ENCODE measurements at regions not wholly inside any gene's neighbourhood (a gene's known extent, or its start where the extent isn't known, plus 50 kb on each side); places are given as distances from the start of the nearest gene placed in this dataset.
"Not testable (repeated sequence)": the region's sequence is repeated elsewhere in the genome, so short reads cannot be mapped to it uniquely, and the experiment has no call there.

DNA sequence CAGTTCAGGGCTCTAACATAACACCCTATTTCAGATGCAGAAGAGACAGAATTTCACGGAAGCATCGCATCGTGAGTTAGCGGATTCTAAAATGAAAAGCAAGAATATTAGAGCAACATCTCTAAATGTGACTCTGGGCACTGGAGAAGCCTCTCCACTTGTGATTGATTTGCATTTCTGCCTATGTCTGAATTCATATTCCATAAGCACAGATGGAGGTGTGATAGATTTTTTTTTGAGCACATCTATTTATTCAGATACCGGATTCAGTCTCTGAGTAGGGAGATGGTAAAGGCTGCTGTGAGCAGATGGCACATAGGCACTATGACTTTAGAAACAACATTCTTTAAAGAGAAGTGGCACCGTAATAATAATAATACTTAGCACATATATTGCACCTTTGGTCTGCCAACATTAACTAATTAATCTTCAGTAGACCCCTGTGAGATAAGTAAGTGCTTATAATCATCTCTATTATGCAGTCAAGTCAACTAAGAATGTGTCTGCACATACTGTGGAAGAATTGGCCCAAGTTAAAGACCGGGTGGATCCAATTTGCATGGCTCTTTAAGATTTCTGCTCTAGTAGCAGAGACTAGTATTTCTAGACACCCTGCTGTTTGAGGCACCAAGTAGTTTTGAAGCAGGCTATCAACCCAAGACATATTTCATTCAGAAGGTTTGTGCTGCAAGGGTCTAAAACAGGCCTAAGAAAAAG lies 685.0 kb downstream of the CETN3 start:
- no peak for DNase-seq (ENCODE audit: low spot score)

DNA sequence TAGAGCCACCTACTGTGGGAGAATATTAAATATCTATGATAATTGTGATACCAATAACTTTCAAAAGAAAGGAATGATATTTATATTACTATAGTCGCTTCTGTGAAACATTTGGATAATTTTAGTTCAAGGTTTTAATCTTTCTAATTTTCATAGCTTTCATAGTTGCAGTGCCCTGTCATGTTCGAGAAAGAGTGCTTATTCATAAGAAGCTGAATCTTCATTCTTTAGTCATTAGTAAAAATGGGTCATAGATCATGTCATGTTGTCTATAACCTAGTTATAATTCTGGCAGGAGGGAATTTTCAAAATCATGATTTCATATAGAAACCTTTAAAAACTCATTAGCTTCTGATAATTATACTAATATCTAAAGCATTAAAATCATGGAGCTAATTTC lies 685.6 kb downstream of the CETN3 start:
- DNase-seq (ENCODE audit: low spot score): no peak

DNA sequence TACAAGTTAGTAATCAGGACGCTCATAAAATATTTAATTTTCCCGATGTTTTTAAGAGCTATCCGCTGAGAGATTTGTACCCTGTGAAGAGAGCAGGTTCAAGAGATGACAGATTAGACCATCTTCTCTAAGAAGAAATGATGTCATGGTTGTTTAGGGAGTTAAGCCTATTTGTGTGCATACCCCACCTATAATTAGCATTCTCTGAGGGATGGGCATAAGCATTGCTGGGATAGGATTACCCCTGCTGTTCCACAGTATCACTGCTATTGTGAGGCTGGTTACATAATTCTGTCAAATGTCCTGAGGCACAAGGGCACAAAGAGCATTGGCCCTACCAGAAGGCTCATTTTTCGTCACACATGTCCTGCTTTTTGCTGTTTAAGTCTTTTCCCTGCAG lies 687.0 kb downstream of the CETN3 start:
- no peak for DNase-seq (ENCODE audit: low spot score)

DNA sequence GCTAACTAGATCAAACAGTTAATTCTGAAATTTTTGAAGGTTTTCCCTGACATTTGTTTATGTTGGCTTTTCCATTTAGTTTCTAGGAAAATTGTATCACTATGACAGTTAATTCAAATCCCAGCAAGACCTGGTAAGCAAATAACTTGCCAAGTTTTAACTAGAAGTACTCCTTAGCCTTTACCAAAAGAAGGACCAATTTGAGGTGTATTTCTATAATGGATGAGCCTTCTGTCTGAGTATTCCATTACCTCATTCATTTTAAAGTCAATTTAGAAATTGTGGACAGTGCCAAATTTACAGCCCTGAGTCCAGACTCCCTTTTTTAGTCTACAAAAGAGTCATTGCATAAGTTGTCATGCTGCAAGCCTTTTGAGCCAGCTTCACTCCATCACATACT lies 687.6 kb downstream of the CETN3 start:
- no peak for DNase-seq (ENCODE audit: low spot score)

DNA sequence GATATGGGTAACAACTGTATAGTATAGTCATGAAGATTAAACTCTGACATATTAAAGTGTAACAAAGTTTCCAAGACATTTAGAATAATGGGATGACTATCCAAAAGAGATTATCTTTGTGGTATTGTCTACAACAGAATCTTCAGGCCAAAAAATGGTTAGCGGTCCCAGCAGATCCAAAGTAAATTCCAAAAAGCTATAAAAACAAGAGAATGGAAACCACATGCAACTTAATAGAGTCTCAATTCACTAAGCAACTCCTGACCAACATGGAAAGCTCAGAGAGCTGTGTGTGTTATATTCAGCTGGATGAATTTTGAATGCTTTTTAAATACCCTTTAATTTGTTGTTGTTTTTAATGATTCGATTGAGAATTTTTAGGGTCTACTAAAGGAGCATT lies 688.2 kb downstream of the CETN3 start:
- DNase-seq (ENCODE audit: low spot score): no peak

DNA sequence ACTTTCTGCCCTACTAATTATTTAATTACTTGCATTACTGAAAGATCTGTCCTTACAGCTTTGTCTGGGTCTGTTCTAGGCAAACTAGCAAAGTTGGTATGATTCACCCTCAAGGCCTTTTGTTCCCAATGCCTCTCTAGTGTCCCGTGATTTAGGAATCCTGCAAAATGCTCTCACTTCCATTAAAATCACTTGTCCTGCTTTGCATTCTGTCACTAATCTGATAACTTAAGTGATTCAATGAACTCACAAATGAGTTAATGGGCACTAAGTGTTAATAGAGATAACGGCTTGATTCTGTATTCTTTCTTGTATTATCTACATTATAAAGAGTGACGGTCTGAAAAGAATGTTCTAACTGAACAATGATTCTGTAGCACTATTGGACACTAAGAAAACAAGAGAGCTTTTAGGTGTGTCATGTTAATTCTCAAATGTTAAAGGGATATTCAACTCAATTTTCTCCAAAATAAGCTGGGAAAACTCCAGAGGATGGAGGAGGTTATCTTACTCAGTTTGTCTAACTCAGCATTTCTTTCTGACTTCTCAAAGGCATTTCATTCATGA lies 697.3 kb downstream of the CETN3 start:
- DNase-seq (ENCODE audit: low spot score): no peak

DNA sequence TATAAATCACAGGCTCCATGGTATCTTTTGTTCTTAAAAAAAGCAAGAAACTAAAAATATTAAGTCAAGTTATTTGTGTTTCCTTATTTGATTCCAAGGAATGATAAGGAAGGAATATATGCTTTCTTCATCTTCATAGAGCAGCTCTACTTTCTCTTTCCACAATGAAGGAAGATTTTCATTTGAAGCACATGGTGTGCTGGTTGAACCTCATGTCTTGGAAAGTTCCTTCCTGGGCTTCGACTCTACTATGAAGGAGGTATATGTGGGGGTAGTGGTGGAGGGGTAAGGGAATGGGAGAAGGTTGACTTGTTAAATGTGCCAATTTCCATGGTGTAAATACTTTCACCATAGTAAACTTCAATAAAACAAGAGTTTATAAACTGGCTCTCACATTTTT lies 698.0 kb downstream of the CETN3 start:
- no peak for DNase-seq (ENCODE audit: low spot score)

DNA sequence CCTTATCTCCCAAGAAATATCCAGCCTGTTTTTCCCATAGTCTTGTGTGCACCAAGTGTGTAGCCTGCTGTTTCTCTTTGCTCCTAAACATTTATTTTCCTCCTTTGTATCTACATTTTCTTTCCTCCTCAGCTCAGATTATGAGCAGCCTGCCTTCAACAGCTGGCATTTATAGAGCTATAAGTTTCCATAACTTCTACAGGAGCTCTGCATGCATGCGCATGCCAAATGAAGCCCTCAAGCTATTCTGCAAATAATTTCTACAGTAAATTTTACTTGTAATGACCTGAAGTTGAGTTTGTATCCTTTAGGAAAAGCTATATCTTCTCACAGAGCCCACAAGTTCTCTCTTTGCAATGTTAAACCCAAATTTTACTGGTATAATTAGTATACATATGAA lies 699.5 kb downstream of the CETN3 start:
- no peak for DNase-seq (ENCODE audit: low spot score)

DNA sequence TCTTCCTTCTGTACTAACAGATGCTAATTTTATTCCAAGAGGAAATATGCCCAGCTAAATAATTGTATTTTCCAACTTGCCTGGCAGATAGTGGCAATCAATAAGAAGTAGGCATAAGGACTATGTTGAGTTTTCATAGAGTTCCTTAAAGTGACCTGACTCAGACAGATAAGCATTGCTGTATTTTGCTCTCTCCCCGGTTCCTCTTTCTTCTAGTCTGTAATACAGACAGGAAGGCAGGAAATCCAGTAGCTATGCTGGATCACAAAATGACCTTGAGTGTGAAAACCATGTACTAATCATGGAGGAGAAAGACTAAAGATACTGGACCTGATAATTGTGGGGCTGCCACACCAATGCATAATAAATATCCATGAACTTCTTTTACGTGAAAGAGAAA lies 701.7 kb downstream of the CETN3 start:
- DNase-seq (ENCODE audit: low spot score): no peak

DNA sequence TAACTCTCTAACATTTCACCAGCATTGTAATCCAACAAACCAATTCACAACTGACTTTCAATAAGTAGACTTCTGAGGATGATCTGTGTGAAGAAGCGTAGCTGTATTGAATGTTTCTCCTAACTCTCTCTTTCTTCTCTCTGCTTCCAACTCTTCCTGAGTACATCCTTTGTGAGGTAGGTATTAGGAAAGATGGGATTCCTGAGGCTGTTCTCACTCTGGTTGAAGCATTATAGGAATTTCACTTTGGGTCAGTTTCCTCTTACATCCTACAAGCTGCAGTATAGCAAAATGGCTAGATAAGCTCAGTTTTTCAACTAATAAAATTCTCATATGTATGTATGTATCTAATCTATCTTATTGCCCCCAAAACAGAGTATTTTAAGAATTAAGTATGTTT lies 702.8 kb downstream of the CETN3 start:
- no peak for DNase-seq (ENCODE audit: low spot score)

DNA sequence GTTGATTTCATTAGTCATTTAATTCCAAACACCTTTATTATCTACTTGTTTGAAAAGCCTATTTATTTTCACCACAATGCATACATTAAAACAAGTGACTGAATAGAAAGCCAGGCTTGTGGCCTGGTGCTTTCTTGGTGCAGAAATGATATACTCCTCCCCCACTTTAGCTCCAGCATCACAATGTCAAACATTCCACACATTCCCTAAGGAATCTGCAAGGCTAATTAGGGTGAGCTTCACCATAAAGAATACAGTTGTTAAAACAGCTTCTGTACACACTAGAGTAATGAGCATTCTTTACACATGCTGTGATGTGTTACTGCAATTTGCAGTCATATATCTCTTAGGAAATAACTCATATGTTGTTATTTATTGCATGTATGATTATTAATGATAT lies 705.7 kb downstream of the CETN3 start:
- DNase-seq (ENCODE audit: low spot score): no peak

DNA sequence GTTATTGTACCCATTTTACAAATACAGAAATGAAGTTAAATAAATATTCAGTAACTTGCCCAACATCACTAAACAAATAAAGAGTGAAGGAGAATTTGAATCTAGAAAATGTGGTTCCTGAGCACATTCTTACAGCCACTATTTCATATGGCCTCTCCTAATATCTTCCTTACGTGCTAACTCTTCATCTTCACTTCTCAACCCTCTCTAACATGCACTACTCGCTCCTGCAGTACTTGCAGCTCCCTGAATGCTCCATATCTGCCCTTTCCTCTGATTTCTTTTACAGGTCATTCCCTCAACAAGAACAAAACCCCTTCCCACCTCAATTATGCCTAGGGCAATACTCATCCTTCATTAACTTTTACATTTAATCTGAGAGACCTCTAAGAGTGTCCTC lies 711.5 kb downstream of the CETN3 start:
- no peak for DNase-seq (ENCODE audit: low spot score)

DNA sequence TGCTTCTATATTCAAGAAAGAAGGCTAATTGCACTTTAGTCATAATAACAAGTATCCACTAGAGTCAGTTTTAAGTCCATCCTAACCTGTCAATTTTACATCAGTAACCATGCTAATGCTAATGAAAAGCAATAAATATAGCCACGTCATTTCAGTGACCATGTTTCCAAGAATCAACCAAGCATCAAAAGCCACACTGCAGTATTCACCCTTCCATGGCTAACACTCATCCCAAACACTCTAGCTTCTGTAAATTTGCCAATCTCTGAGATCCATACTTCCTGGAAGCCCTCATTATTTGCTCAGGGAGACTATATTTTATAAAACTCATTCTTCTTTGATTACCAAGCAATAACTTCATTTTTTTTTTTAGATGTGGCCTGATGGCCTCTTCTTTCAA lies 712.0 kb downstream of the CETN3 start:
- no peak for DNase-seq (ENCODE audit: low spot score)

DNA sequence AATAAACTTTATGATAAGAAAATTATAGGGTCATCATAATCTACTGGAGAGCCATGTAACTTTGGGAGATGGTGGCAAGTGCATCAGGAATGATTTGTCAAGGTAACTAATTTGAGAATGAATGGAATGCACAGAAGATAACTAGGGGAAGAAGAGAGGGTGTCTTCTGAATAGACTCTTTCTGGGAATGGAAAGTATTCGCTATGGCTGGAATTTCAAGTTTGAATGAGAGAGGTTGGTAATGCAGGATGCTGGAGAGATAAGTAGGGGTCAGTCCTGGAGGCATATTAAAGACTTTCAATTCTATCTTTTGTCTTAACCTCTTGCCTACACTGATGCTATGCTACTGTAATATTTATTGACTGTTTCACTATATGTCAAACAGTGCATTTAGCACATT lies 714.2 kb downstream of the CETN3 start:
- no peak for DNase-seq (ENCODE audit: low spot score)

DNA sequence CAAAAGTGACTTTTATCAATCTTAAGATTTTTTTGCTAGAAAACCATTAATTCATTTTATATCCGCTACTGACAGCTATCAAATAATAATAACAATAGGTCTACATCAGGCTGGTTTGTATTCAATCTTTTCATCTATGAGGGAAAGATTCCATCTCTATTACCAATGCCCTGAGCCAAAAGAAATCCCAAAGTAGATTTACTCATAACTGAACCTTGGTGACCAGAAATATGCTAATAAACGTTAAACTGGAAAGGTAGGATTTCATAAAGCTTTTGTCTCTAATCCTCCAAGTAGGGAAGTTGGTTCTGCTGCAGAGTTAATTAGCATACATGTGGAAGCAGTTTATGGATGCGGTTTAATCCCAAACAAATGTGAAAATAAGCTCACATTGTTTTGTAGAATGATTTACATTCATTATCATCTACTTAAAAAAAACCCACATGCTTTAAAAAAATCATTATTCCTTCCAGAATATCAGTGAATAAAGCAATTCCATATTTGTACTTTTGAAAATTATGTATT lies 715.5 kb downstream of the CETN3 start:
- no peak for DNase-seq (ENCODE audit: low spot score)

DNA sequence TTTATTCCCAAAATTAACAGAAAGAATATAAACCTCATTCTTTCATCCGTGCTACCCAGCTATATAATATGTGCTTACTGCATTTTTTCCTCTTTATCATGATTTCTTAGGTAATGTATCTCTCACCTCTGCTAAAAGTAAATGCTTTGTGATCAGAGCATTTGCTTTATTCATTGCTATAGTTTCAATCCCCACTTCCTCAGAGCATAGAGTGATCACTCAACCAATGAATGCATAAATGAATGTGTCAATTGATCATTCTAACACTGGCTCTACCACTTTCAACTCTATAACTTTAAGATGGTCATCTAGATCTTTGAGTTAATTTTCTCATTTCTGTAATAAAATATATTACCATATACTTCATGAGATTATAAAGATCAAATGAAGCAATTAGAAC lies 719.2 kb downstream of the CETN3 start:
- no peak for DNase-seq (ENCODE audit: low spot score)

DNA sequence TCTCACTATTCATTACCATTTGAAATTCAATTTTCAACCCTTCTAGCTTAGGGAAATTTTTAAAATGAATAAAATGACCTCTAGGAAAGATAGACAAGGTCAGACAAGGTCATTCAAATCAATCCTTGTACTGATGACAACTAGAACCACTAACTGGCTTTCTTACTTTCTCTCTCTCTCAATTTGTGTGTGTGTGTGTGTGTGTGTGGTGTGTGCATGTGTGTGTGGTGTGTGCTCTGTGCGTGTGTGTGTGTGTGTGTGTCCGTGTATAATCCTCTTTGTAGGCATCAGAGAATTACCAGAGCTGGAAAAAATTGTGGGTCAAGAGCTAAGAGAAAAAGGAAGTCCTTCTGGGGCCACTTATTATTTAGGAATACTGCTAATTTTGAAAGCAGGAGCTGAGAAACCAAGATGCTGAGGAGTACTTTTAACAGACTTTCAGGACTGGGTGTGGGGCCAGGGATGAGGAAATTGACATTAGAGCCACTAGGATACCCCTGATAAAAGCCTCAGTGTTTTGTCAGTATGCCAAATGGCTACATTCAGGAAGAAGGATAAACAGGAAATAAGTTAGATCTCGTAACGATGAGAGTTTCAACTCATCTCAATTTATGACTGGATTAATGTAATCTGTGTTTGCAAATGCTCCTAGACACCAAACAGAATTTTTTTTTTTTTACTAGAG lies 723.3 kb downstream of the CETN3 start:
- DNase-seq (ENCODE audit: low spot score): no peak

DNA sequence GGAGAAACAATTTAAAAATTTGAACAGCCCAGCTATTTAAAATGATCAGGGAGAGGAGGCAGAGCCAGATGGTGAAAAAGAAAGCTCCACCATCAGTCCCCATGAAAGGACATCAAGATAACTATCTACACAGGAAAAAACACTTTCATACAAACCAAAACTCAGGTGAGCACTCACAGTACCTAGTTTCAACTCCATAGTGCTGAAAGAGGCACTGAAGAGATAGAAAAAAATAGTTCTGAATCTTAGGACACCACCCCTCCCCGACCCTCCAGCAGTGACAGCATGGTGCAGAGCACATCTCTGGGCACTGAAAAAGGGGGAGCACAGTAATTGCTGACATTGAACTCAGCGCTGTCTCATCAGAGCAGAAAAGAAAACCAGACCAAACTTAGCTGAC lies 732.9 kb downstream of the CETN3 start:
- no peak for DNase-seq (ENCODE audit: low spot score)

DNA sequence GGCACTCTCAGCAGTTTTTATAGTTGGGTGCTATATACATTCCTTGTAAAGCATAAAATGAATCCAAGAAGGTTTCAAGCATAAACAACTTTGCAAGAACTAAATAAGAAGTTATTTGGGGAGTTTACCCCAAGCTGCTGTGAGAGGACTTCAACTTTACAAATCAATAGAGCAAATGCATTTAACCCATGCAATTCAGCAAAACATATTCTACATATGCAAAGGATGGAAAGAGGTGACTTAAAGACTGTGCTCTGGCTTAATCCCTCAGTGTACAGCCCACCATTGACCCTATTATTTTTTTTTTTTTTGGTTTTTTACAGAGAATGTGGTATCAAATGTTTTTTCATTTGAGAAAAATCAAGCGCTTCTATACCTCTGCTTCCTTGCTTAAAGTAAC lies 736.5 kb downstream of the CETN3 start:
- no peak for DNase-seq (ENCODE audit: low spot score)

DNA sequence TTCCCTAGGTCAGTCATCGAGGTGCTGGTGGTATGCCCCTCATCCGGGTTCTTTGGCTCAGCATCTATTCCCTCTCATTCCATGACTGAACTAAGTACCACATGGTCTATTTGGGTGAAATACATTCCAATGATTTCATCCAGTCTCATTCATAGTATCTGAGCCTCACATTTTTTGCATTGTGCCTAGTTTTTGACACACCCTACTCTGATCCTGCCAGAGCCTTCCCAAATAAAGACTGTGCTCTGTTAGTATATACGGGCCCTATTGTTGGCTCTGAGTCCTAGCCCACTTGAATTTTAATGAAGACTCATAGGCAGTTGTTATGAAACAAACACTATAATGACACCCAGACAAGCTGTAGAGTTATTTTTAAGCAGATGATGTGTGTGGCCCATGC lies 740.7 kb downstream of the CETN3 start:
- DNase-seq (ENCODE audit: low spot score): no peak

DNA sequence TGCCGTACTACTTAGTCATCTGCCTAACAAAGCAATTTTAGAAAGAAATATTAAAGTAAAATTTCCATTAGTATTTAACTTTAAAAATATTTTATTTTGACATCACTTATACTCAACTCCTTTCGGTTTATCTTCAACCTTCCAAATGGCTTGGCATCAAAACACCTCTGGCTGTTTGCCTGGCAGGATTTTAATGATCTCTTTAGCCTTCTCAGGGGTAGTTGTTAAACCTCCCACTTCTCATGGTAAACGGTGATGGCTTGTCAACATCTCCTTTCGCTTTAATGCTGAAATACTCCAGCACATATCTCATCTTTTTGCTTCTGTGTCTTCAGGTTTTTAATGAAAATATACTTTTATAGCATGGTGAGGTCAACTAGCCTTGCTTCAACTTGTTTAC lies 747.1 kb downstream of the CETN3 start:
- no peak for DNase-seq (ENCODE audit: low spot score)

DNA sequence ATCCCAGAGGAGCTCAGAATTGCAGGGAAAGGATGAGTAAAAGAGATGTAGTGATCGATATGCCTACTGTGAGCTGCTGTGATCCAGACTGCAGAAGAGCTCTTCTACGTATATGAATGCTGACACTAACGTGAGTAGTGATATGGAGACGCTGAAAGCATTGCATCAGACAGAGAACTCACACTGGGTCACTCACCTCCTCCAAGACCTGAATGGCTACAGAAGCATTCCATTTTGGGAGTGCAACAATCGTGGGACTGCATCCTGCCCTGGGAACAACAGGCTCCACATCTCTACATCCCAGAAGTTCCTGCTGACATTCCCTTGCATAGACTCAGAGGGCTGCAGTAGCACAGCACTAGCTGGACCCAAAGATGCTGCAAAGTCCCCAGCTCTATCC lies 755.9 kb upstream of the MEF2C start:
- DNase-seq (ENCODE audit: low spot score): no peak

DNA sequence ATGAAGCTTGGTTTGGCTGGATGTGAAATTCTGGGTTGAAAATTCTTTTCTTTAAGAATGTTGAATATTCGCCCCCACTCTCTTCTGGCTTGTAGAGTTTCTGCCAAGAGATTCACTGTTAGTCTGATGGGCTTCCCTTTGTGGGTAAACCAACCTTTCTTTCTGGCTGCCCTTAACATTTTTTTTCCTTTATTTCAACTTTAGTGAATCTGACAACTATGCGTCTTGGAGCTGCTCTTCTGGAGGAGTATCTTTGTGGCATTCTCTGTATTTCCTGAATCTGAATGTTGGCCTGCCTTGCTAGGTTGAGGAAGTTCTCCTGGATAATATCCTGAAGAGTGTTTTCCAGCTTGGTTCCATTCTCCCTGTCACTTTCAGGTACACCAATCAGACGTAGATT lies 751.2 kb upstream of the MEF2C start:
- DNase-seq (ENCODE audit: low spot score): not testable (repeated sequence)

DNA sequence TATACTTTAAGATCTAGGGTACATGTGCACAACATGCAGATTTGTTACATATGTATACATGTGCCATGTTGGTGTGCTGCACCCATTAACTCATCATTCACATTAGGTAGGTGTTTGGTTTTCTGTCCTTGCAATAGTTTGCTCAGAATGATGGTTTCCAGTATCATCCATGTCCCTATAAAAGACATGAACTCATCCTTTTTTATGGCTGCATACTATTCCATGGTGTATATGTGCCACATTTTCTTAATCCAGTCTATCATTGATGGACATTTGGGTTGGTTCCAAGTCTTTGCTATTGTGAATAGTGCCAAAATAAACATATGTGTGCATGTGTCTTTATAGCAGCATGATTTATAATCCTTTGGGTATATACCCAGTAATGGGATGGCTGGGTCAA lies 747.1 kb upstream of the MEF2C start:
- not testable (repeated sequence) for DNase-seq (ENCODE audit: low spot score)
